ENCODE measurements at regions not wholly inside any gene's neighbourhood (a gene's known extent, or its start where the extent isn't known, plus 50 kb on each side); places are given as distances from the start of the nearest gene placed in this dataset.

- H3K4me3 Mint-ChIP-seq: no peak overlapping the region
- DNase-seq (no peak), ATAC-seq (no peak)
- H3K27ac Mint-ChIP-seq: no peak overlapping the region
- peaks cover 31% of the 10 kb centered on the region for H3K27me3 Mint-ChIP-seq
- no peaks in the 10 kb centered on the region for H3K36me3 Mint-ChIP-seq (ENCODE audit: low read depth)
- H3K4me1 Mint-ChIP-seq: peaks cover 2% of the 10 kb centered on the region
- no peaks in the 10 kb centered on the region for H3K9me3 ChIP-seq (ENCODE audit: control insufficient read depth, low read length, poor library complexity, severe bottlenecking)
Observed at GRCh38 chr2:72006188-72006736, 141.4 kb downstream of the CYP26B1 start.

- Mint-ChIP-seq H3K4me3 (no peak overlapping the region), H3K27me3 (peaks cover 39% of the 10 kb centered on the region)
Observed at GRCh38 chr2:72004976-72005375, 142.7 kb downstream of the CYP26B1 start.

GRCh38 chr2:72004201-72004915 lies 143.3 kb downstream of the CYP26B1 start:
- H3K36me3 Mint-ChIP-seq (ENCODE audit: low read depth): peaks cover 3% of the 10 kb centered on the region
- DNase-seq: no peak
- no peak for ATAC-seq
- H3K27me3 Mint-ChIP-seq: peaks cover 45% of the 10 kb centered on the region
- H3K9me3 ChIP-seq (ENCODE audit: control insufficient read depth, low read length, poor library complexity, severe bottlenecking): no peaks in the 10 kb centered on the region
- no peak overlapping the region for H3K27ac Mint-ChIP-seq
- H3K4me1 Mint-ChIP-seq: peaks cover 2% of the 10 kb centered on the region
- H3K4me3 Mint-ChIP-seq: no peak overlapping the region

More at GRCh38 chr2:72004976-72005375, 142.7 kb downstream of the CYP26B1 start:
- Mint-ChIP-seq H3K27ac (no peak overlapping the region), H3K4me1 (peaks cover 2% of the 10 kb centered on the region), H3K36me3 (ENCODE audit: low read depth) (peaks cover 3% of the 10 kb centered on the region)
- no peaks in the 10 kb centered on the region for H3K9me3 ChIP-seq (ENCODE audit: control insufficient read depth, low read length, poor library complexity, severe bottlenecking)
- ATAC-seq (no peak), DNase-seq (no peak)

- Mint-ChIP-seq H3K27me3 (peaks cover 47% of the 10 kb centered on the region), H3K4me3 (no peak overlapping the region)
- no peak for DNase-seq
Observed at GRCh38 chr2:72003796-72004195, 143.9 kb downstream of the CYP26B1 start.

DNA sequence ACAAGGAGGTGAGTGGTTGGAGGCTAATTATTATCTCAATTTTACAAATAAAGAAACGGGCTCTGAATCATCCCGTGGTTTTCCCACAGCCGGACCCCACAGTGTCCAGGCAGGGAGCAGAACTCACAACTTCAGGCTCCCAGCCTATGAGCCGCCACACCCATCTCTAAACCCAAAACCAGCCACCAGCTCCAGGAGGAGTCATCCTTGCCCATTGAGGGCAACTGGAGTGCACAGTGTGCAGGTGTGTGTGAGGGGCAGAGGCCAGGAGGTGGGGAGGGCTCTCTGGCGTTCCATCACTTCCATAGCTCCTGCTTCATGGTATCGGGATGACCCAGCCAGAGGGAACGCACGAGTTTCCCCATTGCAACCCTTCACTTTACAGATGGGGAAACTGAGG lies 144.5 kb downstream of the CYP26B1 start:
- no peaks in the 10 kb centered on the region for H3K9me3 ChIP-seq (ENCODE audit: control insufficient read depth, low read length, poor library complexity, severe bottlenecking)
- H3K4me1 Mint-ChIP-seq: peaks cover 2% of the 10 kb centered on the region
- H3K27me3 Mint-ChIP-seq: peaks cover 47% of the 10 kb centered on the region
- peaks cover 3% of the 10 kb centered on the region for H3K36me3 Mint-ChIP-seq (ENCODE audit: low read depth)
- H3K4me3 Mint-ChIP-seq: no peak overlapping the region
- no peak overlapping the region for H3K27ac Mint-ChIP-seq
- ATAC-seq: no peak
- DNase-seq: no peak

More at GRCh38 chr2:72003796-72004195, 143.9 kb downstream of the CYP26B1 start:
- Mint-ChIP-seq H3K4me1 (peaks cover 2% of the 10 kb centered on the region), H3K36me3 (ENCODE audit: low read depth) (peaks cover 3% of the 10 kb centered on the region), H3K27ac (no peak overlapping the region)
- ATAC-seq: no peak
- no peaks in the 10 kb centered on the region for H3K9me3 ChIP-seq (ENCODE audit: control insufficient read depth, low read length, poor library complexity, severe bottlenecking)

DNA sequence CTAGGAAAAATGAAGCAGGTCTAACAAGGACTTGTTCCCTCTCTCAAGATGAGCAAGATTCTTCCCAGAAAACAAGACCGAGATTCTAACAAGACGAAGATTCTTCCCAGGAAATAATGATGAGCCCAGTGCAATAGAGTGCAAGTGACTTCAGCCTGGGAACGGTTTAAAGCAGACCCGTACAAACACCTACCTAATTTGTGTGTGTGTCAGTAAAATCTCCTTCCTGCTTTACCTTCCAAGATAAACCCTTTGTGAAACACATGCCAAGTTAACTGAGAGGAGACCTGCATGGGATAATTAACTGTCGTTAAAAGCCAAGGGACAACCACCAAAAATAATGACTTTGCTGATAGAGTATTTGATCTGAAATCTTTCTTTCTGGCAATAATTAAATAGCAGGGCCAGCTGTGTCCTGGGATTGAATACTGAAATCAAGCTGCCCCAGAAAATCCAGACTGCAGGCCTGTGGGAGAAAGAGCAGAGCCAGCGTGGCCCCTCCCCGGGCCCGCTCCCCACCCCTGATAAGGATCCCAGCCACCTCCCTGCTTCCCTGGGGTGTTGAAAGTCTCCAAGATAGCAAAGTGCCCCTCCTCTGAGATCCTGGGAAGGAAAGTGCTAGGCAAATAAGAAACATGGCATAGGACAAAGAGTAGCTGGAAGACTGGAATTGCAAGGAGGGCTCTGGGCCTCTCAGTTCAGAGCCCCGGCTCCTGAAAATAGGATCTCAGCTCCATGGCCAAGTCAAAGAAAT lies 145.5 kb downstream of the CYP26B1 start:
- no peaks in the 10 kb centered on the region for H3K9me3 ChIP-seq (ENCODE audit: control insufficient read depth, low read length, poor library complexity, severe bottlenecking)
- H3K27me3 Mint-ChIP-seq: peaks cover 47% of the 10 kb centered on the region
- H3K27ac Mint-ChIP-seq: no peak overlapping the region
- no peak overlapping the region for H3K4me3 Mint-ChIP-seq
- DNase-seq (no peak), ATAC-seq (no peak)
- peaks cover 3% of the 10 kb centered on the region for H3K36me3 Mint-ChIP-seq (ENCODE audit: low read depth)
- peaks cover 2% of the 10 kb centered on the region for H3K4me1 Mint-ChIP-seq

DNA sequence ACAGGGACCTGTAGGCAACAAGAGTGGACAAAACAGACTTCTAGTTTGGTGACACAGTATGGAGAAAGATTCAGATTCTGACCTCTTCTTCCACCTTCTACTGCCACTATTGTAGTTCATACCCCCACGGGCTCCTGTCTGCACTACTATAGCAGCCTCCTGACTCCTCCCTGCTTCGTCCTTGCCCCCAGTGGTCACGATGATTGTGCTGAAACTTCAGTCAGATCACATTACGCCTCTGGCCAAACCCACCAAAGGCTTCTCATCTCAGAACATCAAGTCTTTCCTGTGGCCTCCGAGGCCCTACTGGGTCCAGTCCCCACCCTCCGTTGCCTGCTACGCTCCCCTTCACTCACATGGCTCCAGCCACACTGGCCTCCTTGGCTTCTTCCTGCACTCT lies 147.6 kb downstream of the CYP26B1 start:
- Mint-ChIP-seq H3K4me3 (no peak overlapping the region), H3K4me1 (no peaks in the 10 kb centered on the region), H3K36me3 (ENCODE audit: low read depth) (peaks cover 3% of the 10 kb centered on the region), H3K27me3 (peaks cover 38% of the 10 kb centered on the region), H3K27ac (no peak overlapping the region)
- DNase-seq (no peak), ATAC-seq (no peak)
- no peaks in the 10 kb centered on the region for H3K9me3 ChIP-seq (ENCODE audit: control insufficient read depth, low read length, poor library complexity, severe bottlenecking)

DNA sequence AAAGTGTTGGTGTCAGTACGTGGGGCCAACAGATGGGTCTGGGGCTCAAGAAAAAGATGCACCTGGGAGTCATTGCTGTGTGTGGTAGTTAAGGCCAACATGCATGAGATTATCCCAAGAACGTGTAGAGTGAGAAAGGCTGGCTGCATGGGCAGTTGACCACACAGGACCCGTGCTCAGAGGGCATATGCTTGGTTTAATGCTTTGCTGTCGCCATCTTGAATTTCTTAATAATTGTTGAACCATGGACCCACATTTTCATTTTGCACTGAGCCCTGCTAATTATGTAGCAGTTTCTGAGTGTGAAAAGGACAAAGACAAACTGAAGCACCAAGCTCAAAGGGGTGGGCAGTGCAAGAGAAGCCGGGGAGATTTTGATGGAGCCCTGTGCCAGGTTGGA lies 148.1 kb downstream of the CYP26B1 start:
- Mint-ChIP-seq H3K27me3 (peaks cover 38% of the 10 kb centered on the region), H3K4me3 (no peak overlapping the region), H3K4me1 (no peaks in the 10 kb centered on the region), H3K27ac (no peak overlapping the region), H3K36me3 (ENCODE audit: low read depth) (peaks cover 3% of the 10 kb centered on the region)
- ATAC-seq: no peak
- DNase-seq: no peak
- no peaks in the 10 kb centered on the region for H3K9me3 ChIP-seq (ENCODE audit: control insufficient read depth, low read length, poor library complexity, severe bottlenecking)

GRCh38 chr2:71997843-71998242 lies 149.8 kb downstream of the CYP26B1 start:
- Mint-ChIP-seq H3K27ac (no peak overlapping the region), H3K4me1 (no peaks in the 10 kb centered on the region), H3K4me3 (no peak overlapping the region), H3K36me3 (ENCODE audit: low read depth) (peaks cover 3% of the 10 kb centered on the region), H3K27me3 (peaks cover 29% of the 10 kb centered on the region)
- ATAC-seq: no peak
- no peaks in the 10 kb centered on the region for H3K9me3 ChIP-seq (ENCODE audit: control insufficient read depth, low read length, poor library complexity, severe bottlenecking)
- DNase-seq: no peak

DNA sequence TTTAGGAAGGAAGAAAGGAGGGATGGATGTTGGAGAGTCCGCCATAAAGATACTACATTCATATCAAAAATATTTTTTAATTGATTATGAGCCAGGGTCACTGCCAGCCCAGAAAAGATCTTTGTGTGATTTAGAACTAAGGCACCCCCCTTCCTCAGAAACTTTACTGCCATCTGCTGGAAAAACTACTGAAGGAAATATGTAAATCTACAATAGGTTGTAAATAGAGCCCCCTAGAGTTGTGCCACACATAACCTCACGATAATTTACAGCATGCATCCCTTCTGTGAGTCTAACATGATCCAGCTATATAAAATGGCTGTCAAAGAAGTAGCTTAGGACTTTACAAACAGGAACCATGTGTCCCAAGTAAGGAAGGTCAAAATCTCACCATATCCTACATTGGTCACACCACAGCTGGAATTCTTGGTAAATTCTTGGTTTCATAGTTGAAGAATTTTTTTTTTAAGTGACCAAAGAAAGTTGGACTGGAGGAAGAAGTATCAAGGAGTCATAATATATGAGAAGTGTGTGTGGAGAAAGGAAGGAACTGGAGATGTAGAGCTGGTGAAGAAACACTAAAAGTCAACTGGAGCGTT lies 152.5 kb downstream of the CYP26B1 start:
- DNase-seq (no peak), ATAC-seq (no peak)
- Mint-ChIP-seq H3K4me3 (no peak overlapping the region), H3K36me3 (ENCODE audit: low read depth) (no peaks in the 10 kb centered on the region), H3K27me3 (peaks cover 9% of the 10 kb centered on the region), H3K27ac (no peak overlapping the region), H3K4me1 (no peaks in the 10 kb centered on the region)
- H3K9me3 ChIP-seq (ENCODE audit: control insufficient read depth, low read length, poor library complexity, severe bottlenecking): no peaks in the 10 kb centered on the region

DNA sequence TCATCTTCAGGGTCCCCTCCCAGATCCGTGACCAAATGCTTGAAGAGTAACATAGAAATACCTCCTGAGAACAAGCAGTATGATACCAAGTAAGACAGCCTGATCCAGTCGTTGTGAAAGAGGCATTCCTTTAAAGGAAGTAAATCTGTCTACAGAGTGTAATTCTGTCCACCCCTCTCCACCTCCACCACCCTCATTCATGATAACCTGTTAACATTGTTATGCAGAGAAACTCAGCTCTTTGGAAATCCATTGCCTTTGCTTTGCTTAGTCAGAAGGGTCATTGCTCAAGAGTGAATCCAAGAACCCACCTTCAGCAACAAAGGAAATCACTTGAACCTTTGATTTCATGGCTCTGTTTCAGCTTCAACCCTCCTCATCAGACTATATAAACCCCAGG lies 155.6 kb downstream of the CYP26B1 start:
- Mint-ChIP-seq H3K27ac (no peak overlapping the region), H3K27me3 (no peaks in the 10 kb centered on the region), H3K36me3 (ENCODE audit: low read depth) (no peaks in the 10 kb centered on the region), H3K4me3 (no peak overlapping the region), H3K4me1 (no peaks in the 10 kb centered on the region)
- DNase-seq (no peak), ATAC-seq (no peak)
- H3K9me3 ChIP-seq (ENCODE audit: control insufficient read depth, low read length, poor library complexity, severe bottlenecking): no peaks in the 10 kb centered on the region

GRCh38 chr2:71991397-71991796 lies 156.3 kb downstream of the CYP26B1 start:
- no peaks in the 10 kb centered on the region for H3K27me3 Mint-ChIP-seq
- no peaks in the 10 kb centered on the region for H3K4me1 Mint-ChIP-seq
- no peaks in the 10 kb centered on the region for H3K9me3 ChIP-seq (ENCODE audit: control insufficient read depth, low read length, poor library complexity, severe bottlenecking)
- no peak for DNase-seq
- no peak overlapping the region for H3K27ac Mint-ChIP-seq
- H3K36me3 Mint-ChIP-seq (ENCODE audit: low read depth): no peaks in the 10 kb centered on the region
- H3K4me3 Mint-ChIP-seq: no peak overlapping the region
- ATAC-seq: no peak

- no peaks in the 10 kb centered on the region for H3K36me3 Mint-ChIP-seq (ENCODE audit: low read depth)
- H3K27me3 Mint-ChIP-seq: no peaks in the 10 kb centered on the region
- no peak overlapping the region for H3K27ac Mint-ChIP-seq
- no peaks in the 10 kb centered on the region for H3K4me1 Mint-ChIP-seq
- DNase-seq (no peak), ATAC-seq (no peak)
- H3K4me3 Mint-ChIP-seq: no peak overlapping the region
- H3K9me3 ChIP-seq (ENCODE audit: control insufficient read depth, low read length, poor library complexity, severe bottlenecking): no peaks in the 10 kb centered on the region
Observed at GRCh38 chr2:71990826-71991225, 156.8 kb downstream of the CYP26B1 start.
